Endodermal cell (in vitro differentiated cells): ENCODE measurements at regions not wholly inside any gene's neighbourhood (a gene's known extent, or its start where the extent isn't known, plus 50 kb on each side); places are given as distances from the start of the nearest gene placed in this dataset.

Source experiments
- DNase-seq: peaks from one replicate; pipeline ENCODE4 v3.0.0-alpha.2; 2017
- H3K27ac ChIP-seq: 2 replicates; pipeline ENCODE4 v1.5.1; 2013; ENCODE audit warnings: mild to moderate bottlenecking, low read depth, low read length, moderate library complexity
- H3K27me3 ChIP-seq: 2 replicates; pipeline ENCODE4 v1.6.1; 2013; ENCODE audit warnings: mild to moderate bottlenecking, low read length, moderate library complexity; ENCODE audit not compliant: insufficient read depth, control insufficient read depth, poor library complexity, severe bottlenecking
- H3K36me3 ChIP-seq: 2 replicates; pipeline ENCODE4 v1.7.0; 2013; ENCODE audit warnings: mild to moderate bottlenecking, low read length, moderate library complexity; ENCODE audit not compliant: control insufficient read depth, insufficient read depth
- H3K4me1 ChIP-seq: one replicate; pipeline ENCODE4 v1.7.0; 2013; ENCODE audit warnings: low read length; ENCODE audit not compliant: control insufficient read depth, insufficient read depth
- H3K4me3 ChIP-seq: 2 replicates; pipeline ENCODE4 v1.5.1; 2013; ENCODE audit warnings: mild to moderate bottlenecking, low read length, moderate library complexity
- H3K9ac ChIP-seq: 2 replicates; pipeline ENCODE4 v1.6.1; 2013; ENCODE audit warnings: mild to moderate bottlenecking, low read length, moderate library complexity; ENCODE audit not compliant: poor library complexity, severe bottlenecking; ENCODE audit errors: extremely low read depth
- H3K9me3 ChIP-seq: 2 replicates; pipeline ENCODE4 v1.6.1; 2013; ENCODE audit warnings: mild to moderate bottlenecking, low read length, moderate library complexity; ENCODE audit not compliant: control insufficient read depth
- H3K27ac Mint-ChIP-seq: 2 replicates; pipeline ENCODE4 v1.8.0; 2020; ENCODE audit warnings: mixed read lengths
- H3K27me3 Mint-ChIP-seq: 2 replicates; pipeline ENCODE4 v1.8.0; 2021; ENCODE audit warnings: mild to moderate bottlenecking, mixed read lengths; ENCODE audit not compliant: insufficient read depth
- H3K36me3 Mint-ChIP-seq: 2 replicates; pipeline ENCODE4 v1.8.0; 2020; ENCODE audit warnings: low read depth, mixed read lengths
- H3K4me1 Mint-ChIP-seq: 2 replicates; pipeline ENCODE4 v1.8.0; 2020; ENCODE audit warnings: mixed read lengths
- H3K4me3 Mint-ChIP-seq: 2 replicates; pipeline ENCODE4 v1.8.0; 2020; ENCODE audit warnings: mild to moderate bottlenecking, moderate library complexity, mixed read lengths
- H3K9me3 Mint-ChIP-seq: 2 replicates; pipeline ENCODE4 v1.8.0; 2020; ENCODE audit warnings: mild to moderate bottlenecking, mixed read lengths
- CTCF ChIP-seq: fragments of 200-600 bp; sonication (generic); conservative IDR thresholded peaks from 2 replicates; pipeline ENCODE4 v1.5.0; 2021; ENCODE audit warnings: antibody characterized with exemption, mild to moderate bottlenecking
- WGBS, 2 experiments: methylation state at CpG; one replicate each; pipeline versions ENCODE4 v1.1.5 to v1.1.7; 2013; ENCODE audit warnings: missing lambda C conversion rate in 2 of 2, mixed read lengths in 1 of 2; ENCODE audit not compliant: insufficient coverage in 1 of 2, insufficient read length in 1 of 2; 5-methylcytosine and 5-hydroxymethylcytosine counted together

- WGBS, 2 experiments, result 84 to 90% methylated on average over 3 of the region's 3 CpGs
- Histone ChIP-seq H3K27me3 (no peaks in the 10 kb centered on the region), H3K9me3 (no peaks in the 10 kb centered on the region), H3K4me1 (no peaks in the 10 kb centered on the region), H3K4me3 (no peak overlapping the region), H3K36me3 (no peaks in the 10 kb centered on the region), H3K27ac (no peak overlapping the region), H3K9ac (no peak overlapping the region)
- no peaks in the 10 kb centered on the region for H3K36me3 Mint-ChIP-seq
- H3K27me3 Mint-ChIP-seq, result no peaks in the 10 kb centered on the region
- peaks cover 12% of the 10 kb centered on the region for H3K9me3 Mint-ChIP-seq
- DNase-seq, result no peak
- H3K4me3 Mint-ChIP-seq, result no peak overlapping the region
- TF ChIP-seq CTCF, result no peak
- H3K27ac Mint-ChIP-seq, result no peak overlapping the region
- H3K4me1 Mint-ChIP-seq, result no peaks in the 10 kb centered on the region
These were observed 146.9 kb upstream of the AHI1 start for GRCh38 chr6:135644394-135644793.

GRCh38 chr6:135647521-135647920 lies 150.0 kb upstream of the AHI1 start:
- no peak overlapping the region for H3K9ac ChIP-seq
- H3K36me3 Mint-ChIP-seq, result no peaks in the 10 kb centered on the region
- H3K4me1 Mint-ChIP-seq, result no peaks in the 10 kb centered on the region
- H3K4me3 Mint-ChIP-seq, result no peak overlapping the region
- TF ChIP-seq CTCF, result no peak
- no peaks in the 10 kb centered on the region for H3K4me1 ChIP-seq
- H3K27ac ChIP-seq, result no peak overlapping the region
- no peaks in the 10 kb centered on the region for H3K27me3 Mint-ChIP-seq
- H3K36me3 ChIP-seq, result no peaks in the 10 kb centered on the region
- H3K27me3 ChIP-seq, result no peaks in the 10 kb centered on the region
- no peak overlapping the region for H3K27ac Mint-ChIP-seq
- no peak overlapping the region for H3K4me3 ChIP-seq
- DNase-seq, result no peak
- H3K9me3 Mint-ChIP-seq, result peaks cover 28% of the 10 kb centered on the region
- H3K9me3 ChIP-seq, result no peaks in the 10 kb centered on the region

DNA sequence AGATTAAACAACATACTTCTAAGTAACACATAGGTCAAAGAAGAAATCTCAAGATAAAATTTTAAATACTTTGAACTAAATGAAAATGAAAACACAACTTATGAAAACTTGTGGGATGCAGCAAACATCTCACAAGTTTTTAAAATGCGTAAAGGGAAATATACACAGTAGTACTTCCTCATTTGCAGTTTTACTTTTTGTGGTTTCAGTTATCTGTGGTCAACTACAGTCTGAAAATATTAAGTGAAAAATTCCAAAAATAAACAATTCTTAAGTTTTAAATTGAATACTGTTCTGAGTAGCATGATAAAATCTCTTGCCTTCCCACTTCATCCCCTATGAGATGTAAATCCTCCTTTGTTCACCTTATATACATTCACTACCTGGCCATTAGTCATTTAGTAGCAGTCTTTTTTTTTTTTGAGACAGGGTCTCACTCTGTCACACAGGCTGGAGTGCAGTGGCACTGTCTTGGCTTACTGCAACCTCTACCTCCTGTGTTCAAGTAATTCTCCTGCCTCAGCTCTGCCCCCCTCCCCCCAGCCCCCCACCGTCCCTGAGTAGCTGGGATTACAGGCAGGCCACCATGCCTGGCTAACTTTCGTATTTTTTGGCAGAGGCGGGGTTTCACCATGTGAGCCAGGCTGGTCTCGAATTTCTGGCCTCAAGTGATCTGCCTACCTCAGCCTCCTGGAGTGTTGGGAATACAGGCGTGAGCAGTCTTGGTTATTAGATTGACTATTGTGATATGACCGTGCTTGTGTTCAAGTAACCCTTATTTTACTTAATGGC lies 154.6 kb upstream of the AHI1 start:
- Mint-ChIP-seq H3K36me3 (no peaks in the 10 kb centered on the region), H3K4me3 (no peak overlapping the region), H3K27ac (no peak overlapping the region), H3K9me3 (peaks cover 42% of the 10 kb centered on the region), H3K27me3 (no peaks in the 10 kb centered on the region), H3K4me1 (no peaks in the 10 kb centered on the region)
- WGBS, 2 experiments, result 79% methylated on average over 7 of the region's 7 CpGs; no CpG with 5 or more reads in 1 of the 2 experiments
- Histone ChIP-seq H3K36me3 (no peaks in the 10 kb centered on the region), H3K27me3 (no peaks in the 10 kb centered on the region), H3K4me3 (no peak overlapping the region), H3K9ac (no peak overlapping the region), H3K27ac (no peak overlapping the region), H3K4me1 (no peaks in the 10 kb centered on the region), H3K9me3 (no peaks in the 10 kb centered on the region)
- peak; percentile 53 for DNase-seq
- no peak for TF ChIP-seq CTCF
